ENCODE measurements at regions not wholly inside any gene's neighbourhood (a gene's known extent, or its start where the extent isn't known, plus 50 kb on each side); places are given as distances from the start of the nearest gene placed in this dataset.
A peak's percentile ranks its signal among the peaks of the same experiment; 100 is the strongest.

GRCh38 chr14:26959972-26960660 is 362.3 kb upstream of the NOVA1 start:
- Histone ChIP-seq H3K27me3 (ENCODE audit: control insufficient read depth, insufficient read depth, low read length) (no peaks in the 10 kb centered on the region), H3K4me1 (ENCODE audit: control insufficient read depth, insufficient read depth, low read length, poor library complexity, severe bottlenecking) (no peaks in the 10 kb centered on the region), H3K4me3 (ENCODE audit: low read depth, low read length) (no peak overlapping the region), H3K27ac (ENCODE audit: insufficient read depth, low read length, poor library complexity, severe bottlenecking) (no peak overlapping the region), H3K36me3 (ENCODE audit: control insufficient read depth, insufficient read depth, low read length) (no peaks in the 10 kb centered on the region), H3K9me3 (ENCODE audit: control insufficient read depth in 2 of 2, low read length in 2 of 2) (peaks cover 3 to 12% of the 10 kb centered on the region in 2 experiments)
- H3K9me3 Mint-ChIP-seq: peaks cover 5 to 51% (median 10%) of the 10 kb centered on the region in 7 donors
- no peaks in the 10 kb centered on the region for H3K4me1 Mint-ChIP-seq
- DNase-seq (no peak), ATAC-seq (ENCODE audit: low read depth in 2 of 2) (no peak)
- no peaks in the 10 kb centered on the region for H3K27me3 Mint-ChIP-seq
- no peaks in the 10 kb centered on the region for H3K36me3 Mint-ChIP-seq
- no peak overlapping the region for H3K27ac Mint-ChIP-seq
- no peak overlapping the region for H3K4me3 Mint-ChIP-seq

- Histone ChIP-seq H3K4me1 (ENCODE audit: control insufficient read depth, insufficient read depth, low read length, poor library complexity, severe bottlenecking) (no peaks in the 10 kb centered on the region), H3K27me3 (ENCODE audit: control insufficient read depth, insufficient read depth, low read length) (no peaks in the 10 kb centered on the region), H3K36me3 (ENCODE audit: control insufficient read depth, insufficient read depth, low read length) (no peaks in the 10 kb centered on the region), H3K9me3 (ENCODE audit: control insufficient read depth in 2 of 2, low read length in 2 of 2) (peaks cover 2 to 12% of the 10 kb centered on the region in 2 experiments), H3K4me3 (ENCODE audit: low read depth, low read length) (no peak overlapping the region), H3K27ac (ENCODE audit: insufficient read depth, low read length, poor library complexity, severe bottlenecking) (no peak overlapping the region)
- no peak for DNase-seq
- Mint-ChIP-seq H3K27me3 (no peaks in the 10 kb centered on the region), H3K27ac (no peak overlapping the region), H3K9me3 (peaks cover 0 to 34% (median 7%) of the 10 kb centered on the region in 7 donors), H3K36me3 (no peaks in the 10 kb centered on the region), H3K4me3 (no peak overlapping the region), H3K4me1 (no peaks in the 10 kb centered on the region)
- ATAC-seq (ENCODE audit: low read depth in 2 of 2): no peak
Measured at GRCh38 chr14:26963711-26964110, 365.9 kb upstream of the NOVA1 start.

GRCh38 chr14:26965490-26965889 is 367.7 kb upstream of the NOVA1 start:
- no peaks in the 10 kb centered on the region for H3K36me3 Mint-ChIP-seq

GRCh38 chr14:26966908-26967307 is 369.1 kb upstream of the NOVA1 start:
- no peaks in the 10 kb centered on the region for H3K36me3 Mint-ChIP-seq
- Histone ChIP-seq H3K4me3 (ENCODE audit: low read depth, low read length) (no peak overlapping the region), H3K27ac (ENCODE audit: insufficient read depth, low read length, poor library complexity, severe bottlenecking) (no peak overlapping the region), H3K4me1 (ENCODE audit: control insufficient read depth, insufficient read depth, low read length, poor library complexity, severe bottlenecking) (no peaks in the 10 kb centered on the region), H3K9me3 (ENCODE audit: control insufficient read depth in 2 of 2, low read length in 2 of 2) (peaks cover 2 to 7% of the 10 kb centered on the region in 2 experiments), H3K27me3 (ENCODE audit: control insufficient read depth, insufficient read depth, low read length) (no peaks in the 10 kb centered on the region), H3K36me3 (ENCODE audit: control insufficient read depth, insufficient read depth, low read length) (no peaks in the 10 kb centered on the region)
- no peak overlapping the region for H3K4me3 Mint-ChIP-seq
- no peak for DNase-seq
- H3K4me1 Mint-ChIP-seq: no peaks in the 10 kb centered on the region
- ATAC-seq (ENCODE audit: low read depth in 2 of 2): no peak
- no peaks in the 10 kb centered on the region for H3K27me3 Mint-ChIP-seq
- H3K27ac Mint-ChIP-seq: no peak overlapping the region
- peaks cover 0 to 27% (median 9%) of the 10 kb centered on the region in 7 donors for H3K9me3 Mint-ChIP-seq

More at GRCh38 chr14:26965490-26965889, 367.7 kb upstream of the NOVA1 start:
- Mint-ChIP-seq H3K4me1 (no peaks in the 10 kb centered on the region), H3K27me3 (no peaks in the 10 kb centered on the region), H3K27ac (no peak overlapping the region), H3K9me3 (peaks cover 0 to 30% (median 7%) of the 10 kb centered on the region in 7 donors), H3K4me3 (no peak overlapping the region)
- H3K27ac ChIP-seq (ENCODE audit: insufficient read depth, low read length, poor library complexity, severe bottlenecking): no peak overlapping the region
- no peak overlapping the region for H3K4me3 ChIP-seq (ENCODE audit: low read depth, low read length)
- no peaks in the 10 kb centered on the region for H3K27me3 ChIP-seq (ENCODE audit: control insufficient read depth, insufficient read depth, low read length)
- H3K36me3 ChIP-seq (ENCODE audit: control insufficient read depth, insufficient read depth, low read length): no peaks in the 10 kb centered on the region
- H3K9me3 ChIP-seq (ENCODE audit: control insufficient read depth in 2 of 2, low read length in 2 of 2): peaks cover 4 to 7% of the 10 kb centered on the region in 2 experiments
- H3K4me1 ChIP-seq (ENCODE audit: control insufficient read depth, insufficient read depth, low read length, poor library complexity, severe bottlenecking): no peaks in the 10 kb centered on the region
- DNase-seq (no peak), ATAC-seq (ENCODE audit: low read depth in 2 of 2) (no peak)

GRCh38 chr14:26974965-26975364 is 377.1 kb upstream of the NOVA1 start:
- H3K9me3 ChIP-seq (ENCODE audit: control insufficient read depth in 2 of 2, low read length in 2 of 2): peaks cover 0 to 7% of the 10 kb centered on the region in 2 experiments
- no peaks in the 10 kb centered on the region for H3K4me1 ChIP-seq (ENCODE audit: control insufficient read depth, insufficient read depth, low read length, poor library complexity, severe bottlenecking)
- Mint-ChIP-seq H3K4me1 (no peaks in the 10 kb centered on the region), H3K27ac (no peak overlapping the region), H3K27me3 (no peaks in the 10 kb centered on the region), H3K4me3 (no peak overlapping the region), H3K36me3 (no peaks in the 10 kb centered on the region), H3K9me3 (peaks cover 0 to 17% (median 7%) of the 10 kb centered on the region in 7 donors)
- no peak overlapping the region for H3K4me3 ChIP-seq (ENCODE audit: low read depth, low read length)
- DNase-seq (no peak), ATAC-seq (ENCODE audit: low read depth in 2 of 2) (no peak)
- H3K36me3 ChIP-seq (ENCODE audit: control insufficient read depth, insufficient read depth, low read length): no peaks in the 10 kb centered on the region
- no peak overlapping the region for H3K27ac ChIP-seq (ENCODE audit: insufficient read depth, low read length, poor library complexity, severe bottlenecking)
- no peaks in the 10 kb centered on the region for H3K27me3 ChIP-seq (ENCODE audit: control insufficient read depth, insufficient read depth, low read length)

GRCh38 chr14:26982071-26982470 is 384.2 kb upstream of the NOVA1 start:
- H3K4me3 Mint-ChIP-seq: no peak overlapping the region
- H3K36me3 ChIP-seq (ENCODE audit: control insufficient read depth, insufficient read depth, low read length): no peaks in the 10 kb centered on the region
- H3K27me3 ChIP-seq (ENCODE audit: control insufficient read depth, insufficient read depth, low read length): no peaks in the 10 kb centered on the region
- DNase-seq (no peak), ATAC-seq (ENCODE audit: low read depth in 2 of 2) (no peak)
- H3K36me3 Mint-ChIP-seq: no peaks in the 10 kb centered on the region
- peaks cover 5 to 14% of the 10 kb centered on the region in 2 experiments for H3K9me3 ChIP-seq (ENCODE audit: control insufficient read depth in 2 of 2, low read length in 2 of 2)
- H3K27ac ChIP-seq (ENCODE audit: insufficient read depth, low read length, poor library complexity, severe bottlenecking): no peak overlapping the region
- no peak overlapping the region for H3K27ac Mint-ChIP-seq
- H3K4me3 ChIP-seq (ENCODE audit: low read depth, low read length): no peak overlapping the region
- no peaks in the 10 kb centered on the region for H3K4me1 ChIP-seq (ENCODE audit: control insufficient read depth, insufficient read depth, low read length, poor library complexity, severe bottlenecking)
- no peaks in the 10 kb centered on the region for H3K27me3 Mint-ChIP-seq
- H3K9me3 Mint-ChIP-seq: peaks cover 0 to 24% (median 7%) of the 10 kb centered on the region in 7 donors
- no peaks in the 10 kb centered on the region for H3K4me1 Mint-ChIP-seq

GRCh38 chr14:26984311-26985177 is 386.7 kb upstream of the NOVA1 start:
- H3K27ac ChIP-seq (ENCODE audit: insufficient read depth, low read length, poor library complexity, severe bottlenecking): no peak overlapping the region
- H3K9me3 ChIP-seq (ENCODE audit: control insufficient read depth in 2 of 2, low read length in 2 of 2): peaks cover 0 to 23% of the 10 kb centered on the region in 2 experiments
- ATAC-seq (ENCODE audit: low read depth in 2 of 2) (no peak), DNase-seq (peak in 1 of 3 donors; percentile 10)
- H3K4me3 ChIP-seq (ENCODE audit: low read depth, low read length): no peak overlapping the region
- H3K4me1 ChIP-seq (ENCODE audit: control insufficient read depth, insufficient read depth, low read length, poor library complexity, severe bottlenecking): no peaks in the 10 kb centered on the region
- Mint-ChIP-seq H3K4me3 (no peak overlapping the region), H3K9me3 (peaks cover 2 to 28% (median 9%) of the 10 kb centered on the region in 7 donors), H3K36me3 (no peaks in the 10 kb centered on the region), H3K4me1 (no peaks in the 10 kb centered on the region), H3K27ac (no peak overlapping the region), H3K27me3 (no peaks in the 10 kb centered on the region)
- H3K36me3 ChIP-seq (ENCODE audit: control insufficient read depth, insufficient read depth, low read length): no peaks in the 10 kb centered on the region
- H3K27me3 ChIP-seq (ENCODE audit: control insufficient read depth, insufficient read depth, low read length): no peaks in the 10 kb centered on the region

All from CD4-positive, CD25-positive, alpha-beta regulatory T cell (primary cell).